Esophagus muscularis mucosa (tissue), 3 donors: ENCODE measurements at regions not wholly inside any gene's neighbourhood (a gene's known extent, or its start where the extent isn't known, plus 50 kb on each side); places are given as distances from the start of the nearest gene placed in this dataset.

Source experiments
- POLR2A ChIP-seq: fragments of 450-650 bp; IDR thresholded peaks from one replicate; pipeline ENCODE4 v1.6.1; 2017; ENCODE audit warnings: antibody characterized with exemption, moderate library complexity, mild to moderate bottlenecking, low read depth
- POLR2AphosphoS5 ChIP-seq, 2 donors: sonication (generic); formaldehyde crosslinking; IDR thresholded peaks; one replicate each; pipeline ENCODE4 v1.6.1; 2017; ENCODE audit warnings: antibody characterized with exemption in 2 of 2
- TF ChIP-seq, protein P1 (sequence below), 3 experiments: fragments of 200-600 bp in 2 of 3; fragments of 450-650 bp in 1 of 3; sonication (generic) in 2 of 3; IDR thresholded peaks; one replicate each; pipeline ENCODE4 v1.5.1; 2017 to 2019; ENCODE audit warnings: antibody characterized with exemption in 3 of 3, mild to moderate bottlenecking in 2 of 3, moderate library complexity in 1 of 3

DNA sequence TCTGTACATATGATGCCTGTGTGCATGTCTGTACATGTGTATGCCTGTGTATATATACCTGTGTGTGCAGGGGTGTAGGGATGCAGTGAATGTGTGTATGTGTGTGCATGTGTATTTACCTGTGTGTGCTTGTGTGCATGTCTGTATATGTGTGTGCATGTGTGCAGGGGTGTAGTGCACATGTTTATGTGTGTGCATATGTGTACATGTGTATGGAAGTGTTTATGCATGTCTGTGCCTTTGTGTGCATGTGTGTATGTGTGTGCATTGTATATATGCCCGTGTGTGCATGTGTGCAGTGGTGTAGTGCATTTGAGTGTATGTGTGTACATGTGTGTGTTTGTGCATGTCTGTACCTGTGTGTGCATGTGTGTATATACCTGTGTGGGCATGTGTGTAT is 51.0 kb upstream of the TMEM18 start:
- TF ChIP-seq POLR2A (no peak), POLR2AphosphoS5 (IDR thresholded peaks at IDR 0.05) (no peak)
- TF ChIP-seq, protein P1, sequence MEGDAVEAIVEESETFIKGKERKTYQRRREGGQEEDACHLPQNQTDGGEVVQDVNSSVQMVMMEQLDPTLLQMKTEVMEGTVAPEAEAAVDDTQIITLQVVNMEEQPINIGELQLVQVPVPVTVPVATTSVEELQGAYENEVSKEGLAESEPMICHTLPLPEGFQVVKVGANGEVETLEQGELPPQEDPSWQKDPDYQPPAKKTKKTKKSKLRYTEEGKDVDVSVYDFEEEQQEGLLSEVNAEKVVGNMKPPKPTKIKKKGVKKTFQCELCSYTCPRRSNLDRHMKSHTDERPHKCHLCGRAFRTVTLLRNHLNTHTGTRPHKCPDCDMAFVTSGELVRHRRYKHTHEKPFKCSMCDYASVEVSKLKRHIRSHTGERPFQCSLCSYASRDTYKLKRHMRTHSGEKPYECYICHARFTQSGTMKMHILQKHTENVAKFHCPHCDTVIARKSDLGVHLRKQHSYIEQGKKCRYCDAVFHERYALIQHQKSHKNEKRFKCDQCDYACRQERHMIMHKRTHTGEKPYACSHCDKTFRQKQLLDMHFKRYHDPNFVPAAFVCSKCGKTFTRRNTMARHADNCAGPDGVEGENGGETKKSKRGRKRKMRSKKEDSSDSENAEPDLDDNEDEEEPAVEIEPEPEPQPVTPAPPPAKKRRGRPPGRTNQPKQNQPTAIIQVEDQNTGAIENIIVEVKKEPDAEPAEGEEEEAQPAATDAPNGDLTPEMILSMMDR (IDR thresholded peaks at IDR 0.05): no peak
